ENCODE measurements at regions not wholly inside any gene's neighbourhood (a gene's known extent, or its start where the extent isn't known, plus 50 kb on each side); places are given as distances from the start of the nearest gene placed in this dataset.
"Not testable (repeated sequence)": the region's sequence is repeated elsewhere in the genome, so short reads cannot be mapped to it uniquely, and the experiment has no call there.

DNA sequence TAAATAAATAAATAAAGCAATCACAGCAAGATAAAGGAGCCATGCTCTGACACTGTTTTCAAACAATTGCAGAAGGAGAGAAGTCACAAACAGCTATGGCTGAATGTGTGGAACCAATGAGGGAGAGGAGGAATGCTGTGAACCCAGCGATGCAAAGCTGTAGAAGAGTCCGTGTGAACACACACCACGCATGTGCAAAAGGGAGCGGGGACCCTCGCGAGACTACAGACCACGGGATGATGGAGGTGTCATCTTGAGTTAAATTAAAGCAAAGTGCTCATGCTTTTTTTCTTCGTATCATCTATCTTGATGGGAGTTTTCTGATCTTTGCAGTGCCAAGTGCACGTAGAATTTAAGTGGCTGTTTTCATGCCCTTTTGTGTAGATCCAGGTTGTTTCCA lies 123.8 kb upstream of the CDH5 start:
- no peak for DNase-seq (ENCODE audit: low spot score)

DNA sequence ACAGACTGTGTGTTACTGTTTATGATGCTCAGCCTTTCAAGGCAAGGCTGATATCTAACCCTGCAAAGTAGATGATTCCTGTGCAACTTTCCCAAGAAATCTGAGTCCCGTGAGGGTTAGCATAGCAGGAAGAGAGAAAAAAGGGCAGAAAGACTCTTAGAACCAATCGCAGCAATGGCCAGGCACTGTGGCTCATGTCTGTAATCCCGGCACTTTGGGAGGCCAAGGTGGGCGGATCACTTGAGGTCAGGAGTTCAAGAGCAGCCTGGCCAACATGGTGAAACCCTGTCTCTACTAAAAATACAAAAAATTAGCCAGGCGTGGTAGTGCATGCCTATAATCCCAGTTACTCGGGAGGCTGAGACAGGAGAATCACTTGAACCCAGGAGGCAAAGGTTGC lies 124.3 kb upstream of the CDH5 start:
- DNase-seq (ENCODE audit: low spot score), result not testable (repeated sequence)

DNA sequence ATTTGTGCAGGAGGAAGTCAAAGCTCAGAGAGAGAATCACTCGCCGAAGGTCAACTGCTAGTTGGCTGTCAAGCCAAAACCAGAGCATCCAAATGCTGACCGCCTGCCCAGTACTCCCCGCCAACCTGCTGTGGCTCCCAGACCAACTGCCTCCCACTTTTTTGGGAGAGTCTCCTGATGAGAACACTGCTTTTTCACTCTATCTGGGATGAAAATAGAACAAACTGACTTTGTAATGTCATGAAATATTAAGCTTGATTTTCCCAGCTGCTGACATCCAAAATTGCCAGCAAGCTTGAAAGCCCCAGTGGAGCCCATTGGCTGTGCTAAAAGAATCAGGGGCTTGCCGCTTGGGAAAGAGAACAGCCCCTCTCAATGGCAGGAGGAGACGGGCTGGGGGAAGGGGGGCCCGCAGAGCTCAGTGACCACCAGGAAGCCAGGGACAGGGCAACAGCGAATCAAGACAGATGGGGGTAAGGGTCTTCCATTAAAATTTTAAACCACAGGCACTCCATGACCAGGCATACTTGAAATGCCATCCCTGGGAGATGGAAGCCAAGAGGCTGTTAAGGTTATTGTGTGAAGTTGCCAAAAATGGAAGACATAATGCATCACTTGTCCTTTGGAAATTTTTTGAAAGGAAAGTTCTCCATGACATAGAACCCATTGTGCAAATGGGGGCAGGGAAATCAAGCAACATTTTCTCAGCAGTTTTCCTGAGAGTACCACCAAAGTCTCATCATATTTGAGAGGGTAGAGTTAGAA lies 125.7 kb upstream of the CDH5 start:
- no peak for DNase-seq (ENCODE audit: low spot score)

DNA sequence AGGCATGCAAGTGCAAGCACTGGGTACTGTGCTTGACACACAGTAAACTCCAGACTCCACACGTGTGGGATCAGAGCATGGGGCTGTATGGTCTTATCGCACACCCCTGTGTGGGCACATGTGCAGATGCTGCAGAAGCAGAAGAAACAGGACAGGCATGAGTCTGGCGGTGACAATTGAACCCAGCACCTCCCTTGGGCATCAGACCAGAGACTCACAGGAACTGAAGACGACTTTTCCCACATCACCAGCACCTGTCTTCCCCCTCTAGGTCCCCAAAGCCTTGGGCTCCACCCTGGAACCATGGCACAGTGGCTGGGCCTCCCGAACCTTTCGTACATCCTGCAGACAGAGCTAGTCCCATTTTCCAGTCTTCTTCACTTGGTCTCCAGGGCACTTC lies 126.4 kb upstream of the CDH5 start:
- no peak for DNase-seq (ENCODE audit: low spot score)

DNA sequence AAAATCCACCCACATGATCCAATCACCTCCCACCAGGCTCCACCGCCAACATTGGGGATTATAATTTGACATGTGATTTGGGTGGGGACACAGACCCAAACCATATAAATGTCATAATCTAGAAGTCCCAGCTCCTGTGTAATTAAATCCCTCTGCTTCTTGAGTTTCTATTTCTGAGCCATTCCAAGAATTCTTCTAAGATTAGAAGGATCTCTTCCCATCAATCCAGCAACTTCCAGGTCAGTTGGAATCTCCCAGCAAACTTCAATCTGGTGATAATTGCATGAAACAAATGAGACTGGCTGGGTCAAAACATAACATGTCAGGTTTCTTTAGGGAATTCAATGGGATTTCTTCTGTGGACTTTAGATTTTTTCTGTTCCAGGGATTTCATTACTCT lies 127.8 kb upstream of the CDH5 start:
- no peak for DNase-seq (ENCODE audit: low spot score)

DNA sequence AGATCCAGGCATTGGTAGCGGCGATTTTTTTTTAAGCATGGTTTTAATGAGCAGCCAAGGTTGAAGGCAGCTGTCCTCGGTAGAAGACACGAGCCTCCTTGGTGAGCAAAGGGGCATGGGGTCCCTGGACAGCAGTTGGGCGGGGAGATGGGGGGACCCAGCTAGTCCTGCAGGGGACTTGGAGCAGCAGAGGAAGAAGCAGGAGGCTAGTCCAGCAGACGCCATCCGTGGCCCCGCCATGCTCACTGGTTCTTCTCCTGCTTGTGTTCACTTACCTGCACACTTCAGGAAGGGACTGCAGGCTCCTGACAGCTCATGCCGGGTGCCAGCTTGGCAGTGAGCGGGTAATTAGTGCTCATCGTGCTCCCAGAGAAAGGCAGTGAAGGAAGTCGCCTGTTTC lies 130.2 kb upstream of the CDH5 start:
- no peak for DNase-seq (ENCODE audit: low spot score)

DNA sequence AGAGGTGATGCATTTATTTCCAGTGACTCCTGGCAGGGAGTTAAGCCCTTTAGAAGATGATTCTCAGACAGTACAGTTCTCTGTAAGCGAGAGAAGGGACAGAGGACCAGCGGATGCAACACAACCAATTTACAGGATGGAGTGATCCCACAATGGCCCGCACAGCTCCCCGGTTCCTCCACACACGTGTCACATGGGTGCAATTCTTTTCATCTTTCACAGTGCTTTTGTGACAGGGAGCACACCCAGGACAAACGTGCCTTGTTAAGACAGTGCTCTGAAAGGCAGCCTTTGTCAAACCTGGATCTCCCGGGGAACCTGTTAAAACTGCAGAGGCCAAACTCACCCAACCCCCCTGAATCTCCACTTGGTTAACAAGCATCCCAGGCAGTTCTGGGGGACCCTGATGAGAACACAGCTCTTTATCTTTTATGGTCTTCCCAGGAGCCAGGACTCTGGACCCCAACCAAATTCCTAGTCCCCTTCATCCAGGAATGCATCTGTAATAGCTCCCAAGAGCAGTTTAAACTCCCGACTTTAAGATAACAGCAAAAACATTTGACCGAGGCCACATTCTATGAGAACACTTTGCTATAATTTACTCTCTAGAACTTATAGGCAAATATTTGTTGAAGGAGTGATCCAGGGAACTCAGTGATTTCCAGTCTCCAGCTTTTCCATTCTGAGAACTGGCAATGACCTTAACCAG lies 134.9 kb upstream of the CDH5 start:
- DNase-seq (ENCODE audit: low spot score), result no peak

DNA sequence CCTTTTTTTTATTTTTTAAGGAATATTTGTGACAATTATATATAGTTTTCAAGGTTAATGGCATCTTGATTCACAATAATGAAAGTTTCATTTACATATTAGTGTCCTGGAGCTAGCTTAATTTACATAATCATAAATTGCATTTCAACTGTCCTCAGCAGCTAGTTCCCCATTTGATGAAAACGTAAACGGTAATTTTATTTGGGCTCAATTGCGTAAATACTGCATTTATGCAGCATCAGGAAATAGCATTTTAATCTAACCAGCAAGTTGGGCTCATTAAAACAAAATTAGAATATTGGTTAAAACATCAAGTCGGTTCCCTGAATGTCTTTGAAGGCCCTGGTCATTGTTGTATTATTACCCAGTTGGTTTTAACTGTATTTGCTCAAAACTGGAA lies 136.8 kb upstream of the CDH5 start:
- no peak for DNase-seq (ENCODE audit: low spot score)

DNA sequence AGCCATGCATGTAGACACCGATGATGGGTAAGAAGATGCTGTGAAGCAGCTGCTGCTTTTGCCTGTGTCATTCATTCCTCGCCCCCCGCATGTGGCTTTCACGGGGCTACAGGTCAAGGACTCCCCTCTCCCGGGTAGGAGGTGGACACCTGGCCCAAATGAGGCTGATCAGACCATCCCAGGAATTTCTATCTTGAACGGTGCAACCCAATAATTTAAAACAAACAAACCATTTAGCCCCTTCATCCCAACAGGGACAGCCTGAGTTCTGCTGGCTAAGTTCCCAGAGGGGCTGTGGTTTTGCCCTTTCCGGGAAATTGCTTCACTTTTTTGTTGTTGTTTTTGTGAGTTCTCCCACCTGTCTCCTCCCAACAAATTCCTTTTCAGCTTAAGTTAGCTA lies 137.7 kb upstream of the CDH5 start:
- DNase-seq (ENCODE audit: low spot score), result no peak

DNA sequence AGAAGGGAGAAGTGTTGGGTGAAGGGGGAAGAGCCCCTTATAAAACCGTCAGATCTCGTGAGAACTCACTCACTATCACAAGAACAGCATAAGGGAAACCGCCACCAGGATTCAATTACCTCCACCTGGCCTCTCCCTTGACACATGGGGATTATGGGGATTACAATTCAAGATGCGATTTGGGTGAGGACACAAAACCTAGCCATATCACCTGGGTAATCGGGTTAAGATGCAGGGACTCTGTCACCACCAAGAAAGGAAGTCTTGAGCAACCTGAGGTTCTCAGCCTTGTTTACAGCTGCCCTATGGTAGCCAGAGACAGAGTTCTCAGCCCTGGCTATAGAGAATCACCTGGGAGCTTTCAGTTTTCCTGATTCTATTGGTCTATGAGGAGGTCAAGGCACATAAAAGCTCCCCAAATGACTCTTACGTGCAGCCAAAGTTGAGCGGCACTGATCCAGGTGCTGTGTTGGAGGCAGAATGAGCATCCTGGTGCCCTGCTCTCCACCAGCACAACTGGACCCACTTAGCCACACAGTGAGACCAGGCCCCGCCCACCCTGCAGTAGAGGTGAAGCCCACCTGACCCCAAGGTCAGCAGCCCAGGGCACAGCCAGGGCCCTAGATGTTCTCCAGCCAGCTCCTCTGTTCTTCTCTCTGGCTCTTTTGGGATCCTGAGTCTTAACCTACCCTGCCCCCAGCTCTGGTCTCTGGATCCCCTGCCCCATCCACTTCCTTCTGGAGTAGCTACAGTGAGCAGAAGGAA lies 138.5 kb upstream of the CDH5 start:
- DNase-seq (ENCODE audit: low spot score), result no peak

DNA sequence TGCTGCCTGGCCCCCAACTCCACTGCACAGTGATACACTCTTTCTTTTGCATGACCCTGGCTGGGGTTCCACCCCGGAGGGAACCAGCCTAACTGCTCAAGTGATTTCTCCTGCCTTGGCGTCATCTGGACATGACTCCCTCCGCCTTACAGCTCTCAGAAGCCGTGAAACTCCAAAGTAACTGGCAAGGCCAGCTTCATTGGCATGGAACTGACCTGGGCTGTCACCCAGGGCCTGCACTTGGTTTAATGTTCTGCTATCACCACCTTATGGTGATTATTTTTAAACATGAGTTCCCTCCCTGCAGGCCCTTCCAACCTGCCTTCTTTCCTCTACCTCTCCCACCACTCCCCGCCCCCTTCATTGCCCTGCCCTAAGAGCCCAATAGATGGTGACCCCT lies 139.7 kb upstream of the CDH5 start:
- no peak for DNase-seq (ENCODE audit: low spot score)

DNA sequence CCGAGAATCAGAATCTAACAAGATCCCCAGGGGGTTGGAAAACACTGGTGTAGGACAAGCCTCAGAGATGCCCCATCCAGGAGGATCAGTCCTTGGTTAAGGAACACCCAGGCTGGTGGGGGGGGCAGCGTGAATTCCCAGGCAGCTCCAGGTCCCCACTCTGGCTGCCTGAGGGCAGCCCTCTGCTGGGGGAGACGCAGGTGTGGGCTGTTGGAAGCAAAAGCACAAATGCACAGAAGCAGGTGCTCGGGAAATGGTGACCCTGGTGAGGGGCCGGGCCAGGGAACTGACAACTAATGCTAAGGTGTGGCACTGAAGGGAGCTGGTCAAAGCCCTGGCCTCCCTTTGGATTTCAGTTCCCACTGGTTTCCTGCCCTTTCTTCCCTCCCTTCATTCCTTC lies 140.8 kb upstream of the CDH5 start:
- no peak for DNase-seq (ENCODE audit: low spot score)

DNA sequence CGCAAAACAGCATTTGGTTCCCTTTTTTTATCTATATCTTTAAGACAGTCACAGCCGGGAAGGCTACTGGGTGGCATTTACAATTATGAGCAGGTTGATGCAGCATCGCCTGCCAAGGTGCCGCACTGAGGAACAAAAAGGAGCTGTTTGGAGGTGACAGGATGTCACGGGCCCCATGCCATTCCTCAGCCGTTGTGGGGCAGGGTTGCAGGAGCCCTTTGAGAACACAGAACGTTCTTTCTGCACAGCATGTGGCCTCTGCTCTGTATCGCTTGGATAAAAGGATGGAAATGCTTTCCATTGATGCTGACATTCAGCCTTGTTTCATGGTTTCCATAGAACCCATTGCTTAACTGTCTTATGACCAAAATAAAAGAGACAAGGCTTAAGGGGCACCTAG lies 141.9 kb upstream of the CDH5 start:
- DNase-seq (ENCODE audit: low spot score), result no peak

DNA sequence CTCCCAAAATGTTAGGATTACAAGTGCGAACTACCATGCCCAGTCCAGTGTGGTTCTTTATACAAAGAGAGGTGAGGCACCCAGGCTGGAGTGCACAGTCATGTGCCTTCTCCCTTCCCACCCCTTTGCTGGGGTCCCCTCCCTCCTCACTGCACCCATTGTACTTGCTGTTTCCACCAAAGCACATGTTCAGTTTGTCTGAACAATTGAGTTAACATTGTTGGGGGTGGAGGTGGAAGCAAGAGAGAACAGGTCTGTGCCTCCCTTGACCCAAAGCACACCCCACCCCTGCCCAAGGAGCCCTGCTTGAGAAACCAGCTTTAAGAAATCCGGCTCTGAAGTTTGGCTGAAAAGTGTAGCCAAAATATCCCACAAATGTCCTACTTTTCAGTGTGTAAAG lies 142.3 kb upstream of the CDH5 start:
- no peak for DNase-seq (ENCODE audit: low spot score)

DNA sequence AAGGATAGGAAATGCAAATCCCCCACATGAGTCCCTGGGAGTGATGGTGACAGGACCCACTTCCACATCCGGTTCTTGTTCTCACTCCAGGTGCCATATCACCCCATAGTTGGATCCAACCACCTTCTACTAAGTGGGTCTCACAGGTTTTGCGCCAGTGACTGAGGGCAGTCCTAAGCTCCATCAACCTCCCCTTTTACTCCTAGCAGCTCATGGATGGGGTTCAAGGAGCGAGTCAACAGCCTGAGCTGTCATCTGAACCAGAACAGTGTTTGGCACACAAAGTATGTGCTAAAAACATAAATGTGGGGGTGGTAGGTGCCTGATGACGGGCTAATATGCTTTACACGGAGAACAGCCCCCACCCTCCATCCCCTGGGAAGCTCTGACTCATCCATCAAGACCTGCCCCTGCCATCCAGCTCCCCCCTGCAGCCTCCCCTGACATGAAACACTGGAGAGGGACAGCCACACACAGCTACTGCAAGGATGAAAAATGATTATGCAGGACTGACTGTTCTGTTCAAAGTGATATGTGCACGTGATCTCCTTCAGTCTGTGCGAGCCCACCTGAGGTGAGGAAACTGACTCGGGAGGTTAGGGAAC lies 143.2 kb upstream of the CDH5 start:
- no peak for DNase-seq (ENCODE audit: low spot score)

DNA sequence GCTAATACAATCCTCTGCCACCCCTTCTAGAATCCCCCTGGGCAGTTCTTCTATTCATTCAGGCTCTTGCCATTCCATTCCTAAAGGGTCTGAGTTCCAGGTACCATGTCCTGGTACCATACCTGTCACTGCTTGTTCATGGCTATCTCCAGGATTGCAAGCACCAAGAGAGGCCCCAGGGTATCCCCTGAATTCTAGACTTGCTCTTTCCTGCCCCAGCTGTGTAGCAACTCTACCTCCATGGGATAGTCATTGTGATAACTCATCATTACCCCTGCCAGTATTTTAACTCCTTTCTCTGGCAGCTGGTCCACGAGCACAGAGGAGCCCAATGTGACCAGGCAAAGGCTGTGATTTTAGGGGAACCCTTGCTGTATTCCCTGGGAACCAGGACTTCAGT lies 143.7 kb upstream of the CDH5 start:
- no peak for DNase-seq (ENCODE audit: low spot score)

DNA sequence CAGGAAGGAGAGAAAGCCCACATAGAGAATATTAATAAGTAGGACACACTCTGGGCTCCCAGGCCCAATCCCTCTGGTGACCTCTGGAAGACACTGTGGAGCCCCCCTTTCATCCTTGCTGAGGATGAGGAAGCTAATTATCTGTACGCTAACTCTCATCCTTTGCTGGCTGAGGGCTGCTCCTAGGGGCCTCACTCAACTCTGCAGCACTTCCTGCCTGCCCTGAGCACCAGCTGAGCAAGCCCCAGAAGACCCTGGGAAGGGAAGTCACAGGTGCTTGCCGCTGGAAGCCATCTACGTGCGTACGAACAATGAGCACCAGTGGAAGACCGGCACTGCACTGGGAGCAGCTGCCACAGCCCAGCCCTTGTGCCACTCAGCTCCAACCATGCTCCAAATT lies 145.8 kb upstream of the CDH5 start:
- no peak for DNase-seq (ENCODE audit: low spot score)

DNA sequence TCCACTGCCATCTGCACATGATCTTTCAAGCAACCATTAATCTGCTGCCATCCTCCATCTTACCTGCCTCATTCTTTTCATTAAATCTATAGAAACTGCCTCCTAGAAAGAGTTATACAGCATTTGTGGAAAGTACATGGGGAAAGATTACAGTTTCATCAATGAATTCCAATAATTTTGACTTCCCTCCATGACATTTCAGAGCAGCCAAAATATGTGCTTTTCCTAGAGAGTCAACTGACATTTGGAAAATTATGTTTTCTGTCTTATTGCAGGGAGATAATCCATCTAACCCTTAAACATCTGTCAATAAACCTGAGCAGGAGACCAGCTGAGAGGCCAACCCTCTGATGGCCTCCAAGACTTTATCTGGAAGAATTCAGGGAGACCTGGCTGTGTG lies 147.0 kb upstream of the CDH5 start:
- DNase-seq (ENCODE audit: low spot score), result no peak

DNA sequence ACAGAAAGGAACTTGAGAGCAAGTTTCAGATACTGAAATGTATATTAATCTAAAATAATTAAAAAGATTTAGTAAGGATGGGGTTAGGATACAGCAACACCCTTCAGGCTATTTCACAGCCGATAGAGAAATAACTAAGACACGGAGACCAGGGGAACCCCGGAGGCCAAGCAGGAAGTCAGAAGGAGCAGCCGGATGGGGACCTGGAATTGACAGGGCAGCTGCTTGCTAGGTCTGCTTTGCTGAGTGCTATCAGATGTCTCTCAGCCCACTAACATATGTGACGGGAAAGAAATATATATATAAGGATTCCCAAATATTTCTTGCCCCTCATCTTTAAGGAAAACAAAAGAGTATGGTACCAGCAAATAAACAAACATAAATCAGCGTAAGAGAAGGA lies 154.1 kb upstream of the CDH5 start:
- DNase-seq (ENCODE audit: low spot score), result no peak

DNA sequence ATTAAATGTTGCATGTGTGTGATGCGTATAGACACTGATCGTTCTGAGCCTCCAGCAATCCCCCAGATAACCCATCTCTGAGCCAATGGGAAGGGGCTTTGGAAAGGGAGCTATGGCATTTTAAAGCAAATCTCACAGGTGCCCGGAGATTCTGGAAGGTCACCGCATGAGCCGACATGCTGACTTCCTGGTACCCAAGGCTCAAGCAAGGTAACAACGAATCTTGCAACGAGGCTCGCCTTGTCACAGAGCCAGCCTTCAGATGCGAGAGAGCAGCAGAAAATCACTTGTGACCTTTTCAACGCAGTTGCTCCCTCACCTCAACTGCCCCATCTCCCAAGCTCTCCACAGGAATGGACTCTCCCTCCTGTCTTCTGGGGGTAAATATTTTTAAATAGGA lies 154.8 kb upstream of the CDH5 start:
- DNase-seq (ENCODE audit: low spot score), result no peak

DNA sequence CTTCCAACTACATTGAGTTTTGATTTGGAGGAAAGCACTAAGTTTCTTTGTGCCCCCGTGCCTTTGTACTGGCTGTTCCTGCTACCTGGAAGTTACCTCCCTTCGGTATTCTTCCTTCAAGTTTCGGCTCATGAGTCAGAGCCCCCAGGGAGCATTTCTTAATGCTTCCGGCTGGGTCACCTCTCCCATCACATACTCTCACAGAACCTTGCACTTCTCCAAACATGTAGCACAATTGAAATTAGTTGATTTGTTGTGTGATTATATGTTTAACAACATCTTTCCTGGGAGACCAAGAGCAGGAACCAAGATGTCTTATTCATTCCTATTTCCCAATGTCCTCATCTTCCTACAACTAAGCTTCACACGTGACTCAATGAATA lies 158.6 kb upstream of the CDH5 start:
- no peak for DNase-seq (ENCODE audit: low spot score)

DNA sequence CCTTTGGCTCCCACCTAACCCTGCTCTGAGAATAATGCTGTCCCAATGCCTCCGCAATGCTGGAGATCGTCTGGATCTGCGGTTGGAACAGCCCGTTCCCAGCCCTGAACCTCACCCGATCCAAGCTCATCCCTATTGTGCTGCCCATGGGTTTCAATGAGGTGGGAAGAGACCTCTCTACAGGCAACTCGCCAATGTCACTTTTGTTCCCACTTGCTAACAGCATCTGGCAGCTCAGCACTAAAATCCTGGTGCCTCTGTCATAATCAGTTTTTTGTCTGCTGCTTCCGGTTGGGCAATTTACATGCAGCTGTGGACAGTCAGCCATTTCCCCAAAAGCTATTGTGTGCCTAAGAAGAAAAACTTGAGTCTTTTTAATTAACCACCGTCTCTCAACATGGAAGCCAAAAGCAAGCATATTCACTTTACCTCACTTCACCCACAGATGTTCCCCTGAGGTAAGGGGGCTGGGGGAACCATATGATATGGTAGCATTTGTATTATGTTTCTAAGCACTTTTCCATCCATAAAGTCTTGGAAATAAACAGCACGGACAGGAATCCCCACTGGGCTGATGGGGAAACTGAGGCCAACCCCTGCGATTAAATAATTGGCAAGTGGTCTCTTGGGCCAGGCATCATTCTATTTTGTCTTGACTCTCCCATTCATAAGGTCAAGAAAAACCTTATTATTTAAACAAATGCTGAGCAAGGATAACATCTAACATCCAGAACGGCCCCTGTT lies 159.2 kb upstream of the CDH5 start:
- DNase-seq (ENCODE audit: low spot score), result no peak

Data from LoVo (cell line).